ENCODE measurements at regions not wholly inside any gene's neighbourhood (a gene's known extent, or its start where the extent isn't known, plus 50 kb on each side); places are given as distances from the start of the nearest gene placed in this dataset.
A peak's percentile ranks its signal among the peaks of the same experiment; 100 is the strongest.

DNA sequence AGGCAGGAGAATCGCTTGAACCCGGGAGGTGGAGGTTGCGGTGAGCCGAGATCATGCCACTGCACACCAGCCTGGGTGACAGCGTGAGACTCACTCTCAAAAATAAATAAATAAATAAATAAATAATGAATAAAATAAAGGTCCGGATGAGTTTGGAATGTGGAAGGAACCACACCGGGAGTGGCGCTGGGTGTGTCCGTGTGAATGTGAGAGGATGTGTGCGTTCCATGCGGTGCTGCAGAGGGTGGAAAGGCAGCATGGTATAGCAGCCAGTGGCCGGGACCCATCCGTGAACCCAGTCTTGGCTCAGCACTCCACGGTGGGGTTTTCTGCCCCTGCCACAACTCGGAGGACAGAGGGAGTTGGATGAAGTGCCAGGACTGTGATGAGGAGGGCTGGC is 56.2 kb upstream of the POFUT2 start:
- no peak overlapping the region for H3K27ac ChIP-seq
- H3K9me3 ChIP-seq (ENCODE audit: severe bottlenecking) = peaks cover 5% of the 10 kb centered on the region
- no peak for DNase-seq
- H3K36me3 ChIP-seq = no peaks in the 10 kb centered on the region
- no peak overlapping the region for H3K4me3 ChIP-seq (ENCODE audit: low read depth, low read length)
- TF ChIP-seq, protein P1, sequence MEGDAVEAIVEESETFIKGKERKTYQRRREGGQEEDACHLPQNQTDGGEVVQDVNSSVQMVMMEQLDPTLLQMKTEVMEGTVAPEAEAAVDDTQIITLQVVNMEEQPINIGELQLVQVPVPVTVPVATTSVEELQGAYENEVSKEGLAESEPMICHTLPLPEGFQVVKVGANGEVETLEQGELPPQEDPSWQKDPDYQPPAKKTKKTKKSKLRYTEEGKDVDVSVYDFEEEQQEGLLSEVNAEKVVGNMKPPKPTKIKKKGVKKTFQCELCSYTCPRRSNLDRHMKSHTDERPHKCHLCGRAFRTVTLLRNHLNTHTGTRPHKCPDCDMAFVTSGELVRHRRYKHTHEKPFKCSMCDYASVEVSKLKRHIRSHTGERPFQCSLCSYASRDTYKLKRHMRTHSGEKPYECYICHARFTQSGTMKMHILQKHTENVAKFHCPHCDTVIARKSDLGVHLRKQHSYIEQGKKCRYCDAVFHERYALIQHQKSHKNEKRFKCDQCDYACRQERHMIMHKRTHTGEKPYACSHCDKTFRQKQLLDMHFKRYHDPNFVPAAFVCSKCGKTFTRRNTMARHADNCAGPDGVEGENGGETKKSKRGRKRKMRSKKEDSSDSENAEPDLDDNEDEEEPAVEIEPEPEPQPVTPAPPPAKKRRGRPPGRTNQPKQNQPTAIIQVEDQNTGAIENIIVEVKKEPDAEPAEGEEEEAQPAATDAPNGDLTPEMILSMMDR (IDR thresholded peaks at IDR 0.05; ENCODE audit: low read depth, low read length) = no peak
- no peaks in the 10 kb centered on the region for H3K27me3 ChIP-seq (ENCODE audit: insufficient read depth, low read depth, severe bottlenecking)

DNA sequence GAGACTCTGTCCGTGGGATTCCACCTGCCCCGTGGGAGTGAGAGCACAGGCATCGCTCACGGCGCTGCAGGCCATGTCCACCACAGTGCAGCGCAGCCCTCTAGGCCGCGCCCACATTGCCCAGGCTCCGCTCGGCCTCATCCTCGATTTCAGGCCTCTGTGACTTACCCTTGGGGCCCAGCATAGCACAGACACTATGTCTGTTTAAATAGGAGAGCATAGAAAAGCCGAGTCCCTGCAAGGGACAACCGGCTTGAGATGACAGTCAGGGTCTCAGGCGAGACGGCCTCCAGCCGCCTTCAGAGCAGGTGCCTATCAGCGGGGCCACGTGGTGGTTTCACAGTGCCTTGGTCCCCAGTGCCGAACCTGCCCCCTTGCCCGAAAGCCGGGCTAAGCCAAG is 56.9 kb upstream of the POFUT2 start:
- TF ChIP-seq, protein P1 (IDR thresholded peaks at IDR 0.05; ENCODE audit: low read depth, low read length) = no peak
- Histone ChIP-seq H3K27me3 (ENCODE audit: insufficient read depth, low read depth, severe bottlenecking) (no peaks in the 10 kb centered on the region), H3K4me3 (ENCODE audit: low read depth, low read length) (no peak overlapping the region), H3K36me3 (no peaks in the 10 kb centered on the region), H3K27ac (no peak overlapping the region), H3K9me3 (ENCODE audit: severe bottlenecking) (peaks cover 5% of the 10 kb centered on the region)
- DNase-seq = no peak

DNA sequence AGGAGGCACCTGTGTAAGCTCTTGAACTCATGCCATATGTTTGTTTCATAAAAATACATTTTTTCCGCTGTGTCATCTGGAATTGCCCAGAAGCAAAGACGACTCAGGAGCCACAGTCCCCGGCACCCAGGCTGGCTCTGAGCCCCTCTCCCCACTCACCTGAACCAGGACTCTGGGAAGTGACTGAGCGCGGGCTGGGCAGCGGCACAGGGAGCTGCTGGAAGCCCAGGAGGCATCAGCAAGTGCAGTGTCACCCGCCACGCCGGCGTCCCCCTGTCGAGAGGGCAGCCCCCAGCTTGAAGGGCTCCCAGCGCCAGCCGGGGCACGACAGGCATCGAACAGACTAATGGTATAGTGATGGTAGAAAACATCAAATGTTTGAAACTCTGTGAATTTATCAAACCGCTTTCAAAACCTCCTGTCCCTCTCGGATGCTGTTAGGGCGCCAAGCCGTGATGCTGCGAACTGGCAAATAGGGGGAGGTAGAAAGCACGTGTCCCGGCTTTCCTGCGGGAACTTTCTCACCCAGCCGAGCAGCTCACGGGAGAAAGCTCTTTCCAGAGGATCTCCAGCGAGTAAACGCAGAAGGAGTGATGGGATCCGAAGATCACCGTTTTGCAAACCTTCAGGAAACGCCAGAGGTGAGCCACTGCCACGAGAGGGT is 57.8 kb upstream of the COL18A1 start:
- TF ChIP-seq, protein P1 (IDR thresholded peaks at IDR 0.05; ENCODE audit: low read depth, low read length) = 0 out of 2 replicates have a peak, but pooled peaks have one; percentile 11
- Histone ChIP-seq H3K9me3 (ENCODE audit: severe bottlenecking) (peaks cover 3% of the 10 kb centered on the region), H3K36me3 (no peaks in the 10 kb centered on the region), H3K27me3 (ENCODE audit: insufficient read depth, low read depth, severe bottlenecking) (no peaks in the 10 kb centered on the region), H3K27ac (no peak overlapping the region), H3K4me3 (ENCODE audit: low read depth, low read length) (no peak overlapping the region)
- DNase-seq = no peak

DNA sequence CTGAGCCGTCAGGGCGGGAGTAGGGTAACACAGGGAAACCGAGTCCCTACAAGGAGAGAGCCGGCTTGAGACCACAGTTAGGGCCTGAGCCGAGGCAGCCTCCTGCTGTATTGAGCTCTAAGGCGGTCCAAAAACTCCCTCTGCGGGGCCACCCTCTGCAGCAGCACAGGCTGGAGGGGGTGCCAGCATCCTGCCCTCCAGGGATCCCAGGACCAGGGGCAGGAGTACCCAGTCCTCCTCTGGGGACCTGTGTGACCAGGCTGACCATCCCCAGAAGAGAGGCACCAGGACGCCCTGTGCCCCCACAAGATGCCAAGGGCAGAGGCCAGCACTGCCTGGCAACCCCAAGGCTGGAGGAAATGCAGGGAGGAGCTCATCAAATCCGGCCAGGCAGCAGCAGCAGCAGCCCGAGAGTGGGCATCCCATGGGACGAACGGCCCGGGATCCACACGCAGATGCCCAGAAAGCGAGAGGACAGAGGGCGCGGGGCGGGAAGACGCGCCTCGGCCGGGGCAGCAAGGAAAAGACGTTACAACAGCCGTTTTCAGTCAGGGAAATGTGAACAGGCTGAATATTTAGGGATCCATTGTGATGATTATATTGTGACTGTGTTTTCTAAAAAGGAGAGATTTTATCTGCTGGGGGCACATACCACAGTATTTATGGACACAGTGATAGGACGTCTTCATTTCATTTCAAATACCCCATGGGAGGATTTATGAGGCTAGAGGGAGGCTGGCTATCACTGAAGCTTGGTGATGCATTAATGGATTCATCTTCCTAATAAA is 57.1 kb upstream of the COL18A1 start:
- Histone ChIP-seq H3K27ac (no peak overlapping the region), H3K36me3 (no peaks in the 10 kb centered on the region), H3K9me3 (ENCODE audit: severe bottlenecking) (peaks cover 3% of the 10 kb centered on the region), H3K4me3 (ENCODE audit: low read depth, low read length) (no peak overlapping the region), H3K27me3 (ENCODE audit: insufficient read depth, low read depth, severe bottlenecking) (no peaks in the 10 kb centered on the region)
- TF ChIP-seq, protein P1 (IDR thresholded peaks at IDR 0.05; ENCODE audit: low read depth, low read length) = no peak
- DNase-seq = no peak

DNA sequence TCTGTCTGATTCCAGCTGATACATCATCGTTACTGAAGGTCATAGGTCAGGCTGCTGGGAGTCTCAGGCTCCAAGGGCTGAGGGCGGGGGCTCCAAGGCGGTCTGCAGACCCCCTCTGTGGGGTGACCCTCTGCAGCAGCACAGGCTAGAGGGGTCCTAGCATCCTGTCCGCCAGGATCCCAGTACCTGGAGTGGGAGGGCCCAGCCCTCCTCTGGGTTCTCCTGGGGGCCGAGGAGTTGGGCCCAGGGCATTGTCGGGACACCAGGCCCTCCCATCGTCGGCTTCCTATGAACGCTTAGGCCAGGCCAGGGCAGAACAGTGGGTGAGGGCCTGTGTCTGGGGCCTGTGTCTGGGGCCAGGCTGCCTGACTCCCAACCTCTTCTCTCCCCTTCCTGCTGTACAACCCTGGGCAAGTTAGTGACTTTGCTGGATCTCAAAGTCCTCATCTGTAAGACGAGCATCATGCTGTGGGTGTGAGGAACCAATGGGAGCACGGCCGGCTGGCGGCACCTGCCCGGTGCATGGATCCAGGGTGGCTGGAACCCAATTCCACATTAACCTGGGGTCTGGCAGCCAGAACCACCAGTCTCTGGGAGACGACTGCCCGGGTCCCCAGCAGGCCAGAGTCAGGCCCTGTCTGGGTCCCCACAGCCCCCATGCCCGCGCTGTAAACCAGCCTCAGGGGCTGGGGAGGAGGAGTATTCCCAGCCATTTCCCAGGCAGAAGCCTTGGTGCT is 56.2 kb upstream of the COL18A1 start:
- no peaks in the 10 kb centered on the region for H3K27me3 ChIP-seq (ENCODE audit: insufficient read depth, low read depth, severe bottlenecking)
- H3K4me3 ChIP-seq (ENCODE audit: low read depth, low read length) = no peak overlapping the region
- DNase-seq = no peak
- no peaks in the 10 kb centered on the region for H3K9me3 ChIP-seq (ENCODE audit: severe bottlenecking)
- H3K27ac ChIP-seq = no peak overlapping the region
- TF ChIP-seq, protein P1 (IDR thresholded peaks at IDR 0.05; ENCODE audit: low read depth, low read length) = no peak
- H3K36me3 ChIP-seq = no peaks in the 10 kb centered on the region

All from WERI-Rb-1 (cell line).